ENCODE measurements at regions not wholly inside any gene's neighbourhood (a gene's known extent, or its start where the extent isn't known, plus 50 kb on each side); places are given as distances from the start of the nearest gene placed in this dataset.
"Not testable (repeated sequence)": the region's sequence is repeated elsewhere in the genome, so short reads cannot be mapped to it uniquely, and the experiment has no call there.

DNA sequence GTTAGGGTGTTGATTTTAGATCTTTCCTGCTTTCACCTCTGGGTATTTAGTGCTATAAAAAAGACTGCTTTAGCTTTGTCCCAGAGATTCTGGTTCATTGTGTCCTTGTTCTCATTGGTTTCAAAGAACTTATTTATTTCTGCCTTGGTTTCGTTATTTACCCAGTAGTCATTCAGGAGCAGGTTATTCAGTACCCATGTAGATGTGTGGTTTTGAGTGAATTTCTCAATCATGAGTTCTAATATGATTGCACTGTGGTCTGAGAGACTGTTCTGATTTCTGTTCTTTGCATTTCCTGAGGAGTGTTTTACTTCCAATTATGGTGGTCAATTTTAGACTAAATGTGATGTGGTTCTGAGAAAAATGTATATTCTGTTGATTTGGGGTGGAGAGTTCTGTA, 167.1 kb upstream of the KYNU start:
- CTCF ChIA-PET: no interaction called here
- POLR2A ChIA-PET: no interaction called here
- no peak for TF ChIP-seq ELF4 (IDR thresholded peaks at IDR 0.05)
- DNase-seq (ENCODE audit: extremely low spot score): no peak

DNA sequence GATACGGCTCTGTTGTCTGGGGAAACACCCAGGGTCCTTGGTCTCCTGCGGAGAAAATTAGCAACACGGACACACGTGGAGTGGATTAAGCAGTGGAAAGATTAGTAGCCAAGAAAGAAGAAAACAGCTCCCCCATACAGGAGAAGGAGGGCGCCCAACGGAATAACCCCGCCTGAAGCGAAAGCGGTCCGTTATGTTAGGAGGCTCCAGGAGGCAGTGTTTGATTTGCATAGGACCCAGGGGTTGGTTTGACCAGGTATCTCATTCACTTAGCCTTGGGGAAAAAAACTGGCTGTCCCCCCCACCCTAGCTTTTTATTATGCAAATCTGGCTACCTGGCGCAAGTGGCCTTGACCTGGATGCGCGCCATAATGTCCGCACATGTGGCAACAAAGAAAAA, 170.1 kb upstream of the KYNU start:
- no peak for DNase-seq (ENCODE audit: extremely low spot score)
- POLR2A ChIA-PET: no interaction called here
- TF ChIP-seq SUZ12 (IDR thresholded peaks at IDR 0.05) (no peak), ELF4 (IDR thresholded peaks at IDR 0.05) (no peak), CTBP1 (IDR thresholded peaks at IDR 0.05; ENCODE audit: borderline replicate concordance) (no peak), FOXA1 (IDR thresholded peaks at IDR 0.05) (no peak), FOXM1 (IDR thresholded peaks at IDR 0.05; ENCODE audit: borderline replicate concordance) (no peak), TARDBP (IDR thresholded peaks at IDR 0.05) (no peak), NFRKB (IDR thresholded peaks at IDR 0.05) (no peak), L3MBTL2 (conservative IDR thresholded peaks at IDR 0.05) (no peak), BHLHE40 (IDR thresholded peaks at IDR 0.05; ENCODE audit: borderline replicate concordance) (no peak), ZNF384 (IDR thresholded peaks at IDR 0.05) (no peak)
- TF ChIP-seq, protein P1, sequence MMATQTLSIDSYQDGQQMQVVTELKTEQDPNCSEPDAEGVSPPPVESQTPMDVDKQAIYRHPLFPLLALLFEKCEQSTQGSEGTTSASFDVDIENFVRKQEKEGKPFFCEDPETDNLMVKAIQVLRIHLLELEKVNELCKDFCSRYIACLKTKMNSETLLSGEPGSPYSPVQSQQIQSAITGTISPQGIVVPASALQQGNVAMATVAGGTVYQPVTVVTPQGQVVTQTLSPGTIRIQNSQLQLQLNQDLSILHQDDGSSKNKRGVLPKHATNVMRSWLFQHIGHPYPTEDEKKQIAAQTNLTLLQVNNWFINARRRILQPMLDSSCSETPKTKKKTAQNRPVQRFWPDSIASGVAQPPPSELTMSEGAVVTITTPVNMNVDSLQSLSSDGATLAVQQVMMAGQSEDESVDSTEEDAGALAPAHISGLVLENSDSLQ (IDR thresholded peaks at IDR 0.05): no peak
- CTCF ChIA-PET: no interaction called here

DNA sequence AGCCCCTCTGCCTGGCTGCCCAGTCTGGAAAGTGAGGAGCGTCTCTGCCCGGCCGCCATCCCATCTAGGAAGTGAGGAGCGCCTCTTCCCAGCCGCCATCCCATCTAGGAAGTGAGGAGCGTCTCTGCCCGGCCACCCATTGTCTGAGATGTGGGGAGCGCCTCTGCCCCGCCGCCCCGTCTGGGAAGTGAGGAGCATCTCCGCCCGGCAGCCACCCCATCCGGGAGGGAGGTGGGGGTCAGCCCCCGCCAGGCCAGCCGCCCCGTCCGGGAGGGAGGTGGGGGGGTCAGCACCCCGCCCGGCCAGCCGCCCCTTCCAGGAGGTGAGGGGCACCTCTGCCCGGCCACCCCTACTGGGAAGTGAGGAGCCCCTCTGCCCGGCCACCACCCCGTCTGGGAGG, 175.1 kb upstream of the KYNU start:
- CTCF ChIA-PET; POLR2A ChIA-PET; DNase-seq (ENCODE audit: extremely low spot score): not testable (repeated sequence)

DNA sequence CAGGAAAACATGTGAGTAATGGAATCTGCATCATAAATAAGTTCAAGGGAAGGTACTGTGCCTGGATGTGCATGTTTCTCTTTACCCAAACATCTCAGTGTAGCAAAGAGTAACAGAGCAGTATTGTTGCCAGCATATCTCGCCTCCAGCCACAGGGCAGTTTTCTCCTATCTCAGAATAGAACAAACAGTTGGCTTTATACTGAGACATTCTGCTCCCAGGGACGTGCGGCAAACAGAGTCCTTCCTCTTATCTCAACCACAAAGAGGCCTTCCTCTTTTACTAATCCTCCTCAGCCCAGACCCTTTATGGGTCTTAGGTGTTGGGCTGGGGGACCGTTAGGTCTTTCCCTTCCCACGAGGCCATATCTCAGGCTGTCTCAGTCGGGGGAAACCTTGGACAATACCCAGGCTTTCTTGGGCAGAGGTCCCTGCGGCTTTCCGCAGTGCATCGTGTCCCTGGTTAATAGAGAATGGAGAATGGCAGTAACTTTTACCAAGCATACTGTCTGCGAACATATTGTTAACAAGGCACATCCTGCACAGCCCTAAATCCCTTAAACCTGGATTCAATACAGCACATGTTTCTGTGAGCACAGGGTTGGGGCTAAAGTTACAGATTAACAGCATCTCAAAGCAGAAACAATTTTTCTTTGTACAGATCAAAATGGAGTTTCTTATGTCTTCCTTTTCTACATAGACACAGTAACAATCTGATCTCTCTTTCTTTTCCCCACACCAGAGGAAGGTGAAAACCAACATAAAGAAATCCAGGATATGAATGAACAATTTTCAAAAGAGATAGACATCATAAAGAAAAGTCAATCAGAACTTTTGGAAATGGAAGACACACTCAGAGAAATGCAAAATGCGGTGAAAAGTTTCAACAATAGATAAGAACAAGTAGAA, 181.9 kb upstream of the KYNU start:
- POLR2A ChIA-PET; CTCF ChIA-PET; DNase-seq (ENCODE audit: extremely low spot score): not testable (repeated sequence)

DNA sequence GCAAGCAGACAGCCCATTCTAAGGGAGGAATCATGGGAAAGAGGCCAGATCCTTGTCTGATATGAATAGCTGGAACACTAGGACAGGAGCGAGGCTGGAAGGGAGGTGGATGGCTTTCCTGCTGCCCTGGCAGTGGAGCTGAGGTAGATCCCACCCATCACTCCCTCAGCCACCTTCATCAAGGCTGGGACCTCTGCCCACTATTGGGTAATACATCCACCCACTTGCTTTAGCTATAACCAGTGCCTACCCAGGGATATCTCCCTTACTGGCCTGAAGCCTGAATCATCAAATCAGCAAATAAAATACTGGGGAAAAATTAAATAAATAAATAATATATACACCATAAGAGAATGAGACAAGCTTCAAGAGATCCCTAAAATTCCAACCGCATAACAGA, 183.2 kb upstream of the KYNU start:
- CTCF ChIA-PET: no interaction called here
- TF ChIP-seq SP1 (IDR thresholded peaks at IDR 0.05) (no peak), BHLHE40 (IDR thresholded peaks at IDR 0.05; ENCODE audit: borderline replicate concordance) (no peak), CTBP1 (IDR thresholded peaks at IDR 0.05; ENCODE audit: borderline replicate concordance) (no peak), L3MBTL2 (conservative IDR thresholded peaks at IDR 0.05) (no peak)
- no peak for DNase-seq (ENCODE audit: extremely low spot score)
- POLR2A ChIA-PET: no interaction called here

DNA sequence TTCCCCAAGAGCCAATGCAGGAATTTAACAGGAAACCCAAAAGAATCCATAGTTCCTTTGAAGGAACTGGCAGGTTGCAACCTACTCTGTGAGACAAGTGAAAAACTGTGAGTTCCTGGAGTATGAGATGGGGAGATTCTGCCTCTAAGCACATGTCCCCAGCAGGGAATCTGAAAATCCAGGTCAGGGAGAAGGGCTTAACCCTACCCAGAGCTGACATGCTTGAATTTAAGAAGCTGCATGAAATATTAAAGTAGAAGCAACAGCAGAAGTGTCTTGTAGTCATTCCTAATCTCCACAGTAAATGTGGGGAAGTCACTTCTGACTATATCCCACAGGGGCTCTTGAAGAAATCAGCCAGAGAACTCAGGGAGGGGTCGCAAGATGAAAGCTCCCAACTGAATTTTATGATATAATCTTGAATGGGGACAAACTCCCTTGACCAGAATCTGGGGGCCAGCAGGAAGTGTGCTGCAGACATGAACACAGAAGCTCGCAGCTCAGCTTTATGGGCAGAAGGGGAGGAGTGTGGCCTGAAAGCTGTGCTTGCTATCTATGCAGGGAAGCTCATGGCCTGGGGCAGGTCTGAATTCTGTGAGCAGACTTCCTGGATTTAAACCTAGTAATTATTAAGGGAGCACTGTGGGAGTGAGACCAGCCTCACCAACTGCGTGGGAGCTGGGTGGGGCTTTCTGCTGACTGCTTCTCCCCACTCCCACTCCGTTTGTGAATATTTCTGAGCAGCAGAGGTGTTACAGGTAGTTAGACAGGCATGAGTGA, 184.1 kb upstream of the KYNU start:
- POLR2A ChIA-PET: no interaction called here
- no peak for DNase-seq (ENCODE audit: extremely low spot score)
- TF ChIP-seq BHLHE40 (IDR thresholded peaks at IDR 0.05; ENCODE audit: borderline replicate concordance): no peak
- TF ChIP-seq NFRKB (IDR thresholded peaks at IDR 0.05): no peak
- no peak for TF ChIP-seq FOXM1 (IDR thresholded peaks at IDR 0.05; ENCODE audit: borderline replicate concordance)
- no peak for TF ChIP-seq LEF1 (IDR thresholded peaks at IDR 0.05; ENCODE audit: borderline replicate concordance)
- no peak for TF ChIP-seq ZNF384 (IDR thresholded peaks at IDR 0.05)
- TF ChIP-seq ARNT (IDR thresholded peaks at IDR 0.05): no peak
- no peak for TF ChIP-seq SUZ12 (IDR thresholded peaks at IDR 0.05)
- no peak for TF ChIP-seq L3MBTL2 (conservative IDR thresholded peaks at IDR 0.05)
- CTCF ChIA-PET: no interaction called here

DNA sequence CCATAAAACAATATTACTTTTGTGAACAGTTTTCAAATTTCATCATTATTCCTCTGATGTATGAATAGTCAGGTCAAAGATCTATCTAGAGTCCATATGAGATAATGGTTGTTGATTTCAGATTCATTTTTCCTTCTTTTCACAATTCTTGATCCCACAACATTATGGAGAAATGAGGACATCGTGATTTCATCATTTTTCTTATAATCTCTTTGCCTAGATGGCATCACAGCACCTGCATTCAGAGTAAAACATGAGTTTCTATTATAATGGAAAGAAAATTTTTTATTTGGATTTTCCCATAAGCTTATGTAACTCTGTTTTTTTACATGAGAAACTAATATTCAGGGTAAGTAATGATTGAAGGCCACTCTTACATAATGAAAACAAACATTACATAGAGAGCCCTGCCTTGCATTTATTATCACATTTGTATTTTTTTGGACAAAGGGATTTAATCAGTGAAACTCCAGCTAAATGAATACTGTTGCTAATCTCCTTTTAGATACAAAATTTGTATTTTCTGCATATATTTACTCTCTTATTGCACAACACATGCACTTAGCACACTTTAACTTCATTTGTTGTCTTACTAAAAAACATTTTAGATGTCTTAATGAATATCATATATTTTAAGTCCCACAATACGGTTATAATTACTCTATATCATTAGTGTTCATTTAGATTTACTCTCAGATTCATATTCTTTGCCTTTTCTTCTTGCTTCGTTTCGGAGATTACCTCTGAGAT, 188.4 kb upstream of the KYNU start:
- POLR2A ChIA-PET: no interaction called here
- CTCF ChIA-PET: no interaction called here
- no peak for TF ChIP-seq L3MBTL2 (conservative IDR thresholded peaks at IDR 0.05)
- TF ChIP-seq SP1 (IDR thresholded peaks at IDR 0.05): no peak
- no peak for TF ChIP-seq SUZ12 (IDR thresholded peaks at IDR 0.05)
- TF ChIP-seq, protein P1 (IDR thresholded peaks at IDR 0.05): no peak
- no peak for TF ChIP-seq FOXK2 (IDR thresholded peaks at IDR 0.05)
- TF ChIP-seq FOXA1 (IDR thresholded peaks at IDR 0.05): no peak
- no peak for TF ChIP-seq LEF1 (IDR thresholded peaks at IDR 0.05; ENCODE audit: borderline replicate concordance)
- no peak for TF ChIP-seq TARDBP (IDR thresholded peaks at IDR 0.05)
- no peak for TF ChIP-seq ZNF384 (IDR thresholded peaks at IDR 0.05)
- TF ChIP-seq CTBP1 (IDR thresholded peaks at IDR 0.05; ENCODE audit: borderline replicate concordance): no peak
- DNase-seq (ENCODE audit: extremely low spot score): no peak

DNA sequence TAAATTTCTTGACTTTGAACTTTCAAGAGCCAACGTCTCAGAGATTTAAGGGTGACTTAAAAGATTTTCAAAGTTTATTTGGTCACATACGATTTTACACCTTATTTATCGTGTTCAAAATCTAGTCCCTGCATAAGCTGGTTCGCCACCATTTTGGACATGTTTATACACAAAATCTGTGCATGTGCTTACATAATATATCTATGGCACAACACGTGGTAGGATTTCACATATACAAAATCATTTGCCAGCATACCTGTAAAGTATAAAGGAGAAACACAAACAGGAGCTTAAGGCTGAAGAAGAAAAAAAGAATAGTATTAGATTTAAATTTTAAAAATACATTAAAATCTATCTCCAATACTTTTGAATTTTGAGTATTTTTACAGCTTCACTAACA, 190.0 kb upstream of the KYNU start:
- no peak for DNase-seq (ENCODE audit: extremely low spot score)
- no peak for TF ChIP-seq L3MBTL2 (conservative IDR thresholded peaks at IDR 0.05)
- no peak for TF ChIP-seq ELF4 (IDR thresholded peaks at IDR 0.05)
- no peak for TF ChIP-seq ARNT (IDR thresholded peaks at IDR 0.05)
- no peak for TF ChIP-seq SP1 (IDR thresholded peaks at IDR 0.05)
- TF ChIP-seq SUZ12 (IDR thresholded peaks at IDR 0.05): no peak
- no peak for TF ChIP-seq LEF1 (IDR thresholded peaks at IDR 0.05; ENCODE audit: borderline replicate concordance)
- TF ChIP-seq HDGF (IDR thresholded peaks at IDR 0.05; ENCODE audit: borderline replicate concordance): no peak
- no peak for TF ChIP-seq FOXK2 (IDR thresholded peaks at IDR 0.05)
- TF ChIP-seq, protein P1 (IDR thresholded peaks at IDR 0.05): no peak
- no peak for TF ChIP-seq ZNF384 (IDR thresholded peaks at IDR 0.05)
- TF ChIP-seq BHLHE40 (IDR thresholded peaks at IDR 0.05; ENCODE audit: borderline replicate concordance): no peak
- TF ChIP-seq FOXA1 (IDR thresholded peaks at IDR 0.05): no peak
- TF ChIP-seq NFRKB (IDR thresholded peaks at IDR 0.05): no peak
- no peak for TF ChIP-seq FOXM1 (IDR thresholded peaks at IDR 0.05; ENCODE audit: borderline replicate concordance)
- ChIA-PET CTCF (no interaction called here), POLR2A (no interaction called here)
